ENCODE measurements at regions not wholly inside any gene's neighbourhood (a gene's known extent, or its start where the extent isn't known, plus 50 kb on each side); places are given as distances from the start of the nearest gene placed in this dataset.

DNA sequence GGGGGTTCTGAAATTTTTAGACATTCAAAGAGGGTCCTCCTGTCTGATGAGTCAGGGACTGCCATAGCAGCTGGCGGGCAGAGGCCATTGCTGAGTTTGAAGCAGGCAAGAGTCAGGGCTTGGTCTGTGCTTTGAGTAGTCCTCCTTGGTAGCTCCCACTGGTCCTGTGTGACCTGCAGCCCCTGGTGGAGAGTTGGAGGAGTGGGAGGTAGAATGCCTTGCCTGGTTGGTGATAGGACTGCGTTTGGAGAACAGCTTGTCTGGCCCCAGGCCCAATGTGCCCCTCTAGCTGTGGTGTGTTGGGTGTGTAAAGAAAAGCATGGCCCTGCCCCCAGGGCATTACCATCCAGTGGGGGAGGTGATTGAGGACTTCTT lies 116.7 kb downstream of the BEGAIN start:
- DNase-seq: no peak

DNA sequence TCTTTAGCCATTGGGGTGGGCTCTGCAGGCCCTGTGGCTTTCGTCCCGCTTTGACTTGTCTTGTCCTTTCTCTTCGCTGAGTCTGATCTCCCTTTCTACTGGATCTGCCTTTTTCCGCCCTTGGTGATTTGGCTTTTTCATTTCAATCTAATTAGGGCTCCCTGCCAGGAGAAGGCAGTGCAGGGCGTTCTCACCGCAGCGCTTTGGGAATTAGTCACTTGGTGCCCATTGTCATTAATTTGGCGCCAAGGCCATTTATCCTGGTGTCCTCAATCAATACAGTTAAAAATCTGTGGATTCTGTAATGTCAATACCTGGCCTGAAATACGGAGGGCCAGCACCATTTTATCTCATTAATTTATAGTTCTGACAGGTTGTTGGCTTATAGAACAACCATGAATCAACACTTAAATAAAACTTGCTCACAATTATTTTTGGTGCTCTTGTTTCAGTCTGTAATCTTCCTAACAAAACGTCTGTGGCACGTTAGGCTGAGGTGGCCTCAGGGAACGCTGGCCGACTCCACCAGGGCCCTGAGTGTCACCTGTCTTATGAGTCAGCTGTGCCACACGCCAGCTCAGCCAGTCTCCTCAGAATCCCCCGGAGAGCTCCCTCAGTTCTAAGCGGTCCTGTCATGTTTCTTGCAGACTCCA lies 115.7 kb downstream of the BEGAIN start:
- no peak for DNase-seq

DNA sequence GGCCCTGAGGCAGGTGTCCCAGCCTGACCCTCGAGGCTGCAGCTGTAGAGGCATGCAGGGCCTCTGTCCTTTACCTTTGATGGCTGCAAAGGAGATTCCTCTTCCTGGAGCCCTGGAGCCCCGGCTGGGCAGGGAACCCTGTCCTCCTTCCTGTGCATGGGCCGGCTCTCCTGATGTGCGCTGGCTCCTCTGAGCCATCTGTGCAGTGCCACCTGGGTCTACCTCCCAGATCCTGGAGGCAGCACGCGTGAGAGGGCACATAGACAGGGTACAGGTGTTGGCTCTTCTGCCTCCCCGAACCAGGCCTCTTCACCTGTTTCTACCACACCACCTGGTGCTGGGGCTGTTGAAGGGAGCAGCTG lies 115.1 kb downstream of the BEGAIN start:
- DNase-seq: no peak

DNA sequence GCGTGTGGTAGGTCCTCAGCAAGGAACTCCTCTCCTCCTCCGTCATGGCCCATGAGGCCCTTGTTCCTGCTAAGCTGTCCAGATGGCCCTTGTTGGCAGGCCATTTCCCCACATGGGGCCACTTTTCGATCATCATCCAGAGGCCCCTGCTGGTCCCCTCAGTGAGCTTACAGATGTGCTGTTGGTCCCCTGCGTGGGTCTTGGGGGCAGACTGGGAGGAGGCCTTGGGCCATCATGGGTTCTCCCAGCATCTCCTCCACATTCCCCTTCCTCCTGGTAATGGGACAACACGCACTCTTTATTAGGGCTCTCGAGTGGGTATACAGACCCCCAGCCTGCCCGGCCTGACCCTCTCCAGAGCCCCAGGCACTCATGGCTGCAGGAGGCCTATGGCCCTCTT lies 114.7 kb downstream of the BEGAIN start:
- no peak for DNase-seq

DNA sequence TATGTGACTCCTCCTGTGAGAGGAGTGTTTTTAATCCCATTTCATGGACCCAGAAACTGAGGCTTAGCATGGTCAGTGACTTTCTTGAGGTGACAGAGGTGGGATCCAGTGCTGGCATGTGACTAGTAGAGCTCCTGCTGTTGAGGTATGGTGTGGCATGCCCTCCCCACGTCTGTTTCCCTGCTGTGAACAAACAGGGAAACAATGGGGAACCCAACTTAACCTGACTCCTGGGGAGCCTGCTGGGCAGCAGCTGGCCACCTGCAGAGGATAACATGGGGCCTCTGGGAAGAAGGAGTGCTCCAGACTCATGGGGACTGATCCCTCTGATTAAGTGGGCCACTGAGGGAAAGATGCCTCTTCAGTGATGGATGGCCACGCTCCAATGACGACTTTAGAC lies 114.0 kb downstream of the BEGAIN start:
- no peak for DNase-seq

DNA sequence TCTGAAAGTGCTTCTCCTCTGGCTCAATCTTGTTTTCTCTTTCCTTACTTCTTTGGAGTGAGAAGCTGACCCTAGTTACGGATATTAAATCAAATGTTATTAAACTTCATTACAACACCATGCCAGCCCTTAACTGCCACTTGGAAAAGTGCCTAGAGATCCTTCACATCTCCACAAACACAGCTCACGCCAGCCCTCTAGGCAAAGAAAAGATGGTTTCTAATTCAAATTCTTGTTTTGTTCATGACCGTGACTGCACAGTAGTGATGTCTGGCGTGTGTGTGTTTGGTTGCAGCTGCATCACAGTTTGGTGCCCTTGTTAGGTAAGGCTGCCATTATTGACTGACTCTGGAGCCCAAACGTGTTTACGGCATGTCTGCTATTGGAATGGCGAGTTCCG lies 113.0 kb downstream of the BEGAIN start:
- no peak for DNase-seq

DNA sequence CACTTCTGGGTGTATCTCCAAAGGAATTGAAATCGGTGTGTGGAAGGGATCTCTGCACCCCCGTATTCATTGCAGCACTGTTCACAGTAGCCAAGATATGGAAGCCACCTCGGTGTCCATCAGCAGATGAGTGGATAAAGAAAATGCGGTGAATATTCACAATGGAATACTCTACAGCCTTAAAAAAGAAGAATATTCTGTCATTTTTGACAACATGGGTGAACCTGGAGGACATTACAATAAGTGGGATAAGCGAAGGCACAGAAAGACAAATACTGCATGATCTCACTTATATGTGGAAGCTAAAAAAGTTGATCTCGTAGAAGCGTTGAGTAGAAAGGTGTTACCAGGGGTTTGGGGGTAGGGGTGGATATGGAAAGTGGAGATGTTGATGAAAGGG lies 111.9 kb downstream of the BEGAIN start:
- DNase-seq: no peak

DNA sequence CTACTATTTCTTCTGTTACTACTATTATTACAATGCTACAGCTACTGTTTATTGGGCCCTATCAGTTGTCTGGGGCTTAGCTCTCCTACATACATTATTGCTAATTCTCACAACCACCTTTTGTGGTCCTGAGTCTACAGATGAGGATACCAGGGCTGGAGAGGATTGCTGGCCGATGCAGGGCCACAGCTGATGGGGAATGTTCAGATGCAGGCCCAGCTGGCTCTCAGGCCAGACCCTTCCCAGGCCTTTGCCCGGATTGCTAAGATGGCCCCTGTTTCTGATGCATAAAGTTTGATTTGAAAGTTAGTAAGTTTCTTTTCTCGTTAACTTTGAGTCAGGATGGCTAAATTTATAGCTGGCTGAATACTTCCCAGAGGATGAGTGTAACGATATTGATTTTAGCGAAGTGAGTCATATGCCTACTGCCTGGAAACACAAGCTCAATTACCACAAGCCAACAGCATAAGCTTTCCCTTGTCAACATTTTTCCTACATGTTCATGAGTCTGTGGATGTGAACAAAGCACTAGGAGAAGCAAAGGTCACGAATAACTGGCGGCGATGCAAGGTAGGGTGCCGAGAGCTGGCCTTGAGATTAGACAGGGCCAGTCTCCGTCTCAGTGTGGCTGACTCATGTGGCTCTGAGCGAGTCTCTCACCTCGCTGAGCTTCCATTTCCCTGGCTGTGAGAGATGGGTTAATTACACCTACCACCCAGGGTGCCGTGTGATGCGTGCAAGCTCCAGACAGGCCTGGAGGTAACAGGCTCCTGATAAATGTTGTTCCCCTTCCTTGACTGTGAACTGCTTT lies 111.0 kb downstream of the BEGAIN start:
- no peak for DNase-seq

DNA sequence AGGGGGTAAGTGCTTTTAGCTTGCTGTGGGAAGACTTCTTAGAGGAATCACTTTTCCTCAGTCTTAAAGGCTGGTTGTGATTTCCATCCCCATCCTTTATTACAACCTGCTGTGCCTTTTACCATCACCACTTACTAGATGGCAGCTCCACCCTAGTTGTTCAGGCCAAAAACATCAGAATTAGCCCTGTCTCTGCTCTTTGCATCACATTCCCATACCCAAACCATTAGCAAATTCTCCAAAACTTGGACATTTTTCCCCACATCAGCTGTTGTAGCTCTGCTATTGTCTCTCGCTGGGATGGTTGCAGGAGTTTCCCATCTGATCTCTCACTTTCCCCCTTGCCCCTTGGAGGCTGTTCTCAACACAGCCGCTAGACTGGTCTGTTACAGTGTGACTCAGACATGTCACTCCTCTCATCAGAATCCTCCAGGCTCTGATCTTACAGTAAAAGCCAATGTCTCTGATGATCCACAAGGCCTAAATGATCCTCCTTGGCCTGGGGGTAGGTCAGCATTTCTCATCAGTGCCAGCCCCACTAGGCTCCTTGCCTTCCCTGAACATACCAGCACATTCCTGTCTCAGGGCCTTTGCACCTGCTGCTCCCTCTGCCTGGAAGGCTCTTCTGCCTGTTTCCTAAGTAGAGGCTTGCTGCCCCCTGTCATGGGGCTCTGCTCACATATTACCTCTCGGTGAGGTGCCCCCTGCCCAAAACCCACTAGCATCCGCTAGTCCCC lies 102.5 kb downstream of the BEGAIN start:
- DNase-seq: no peak

DNA sequence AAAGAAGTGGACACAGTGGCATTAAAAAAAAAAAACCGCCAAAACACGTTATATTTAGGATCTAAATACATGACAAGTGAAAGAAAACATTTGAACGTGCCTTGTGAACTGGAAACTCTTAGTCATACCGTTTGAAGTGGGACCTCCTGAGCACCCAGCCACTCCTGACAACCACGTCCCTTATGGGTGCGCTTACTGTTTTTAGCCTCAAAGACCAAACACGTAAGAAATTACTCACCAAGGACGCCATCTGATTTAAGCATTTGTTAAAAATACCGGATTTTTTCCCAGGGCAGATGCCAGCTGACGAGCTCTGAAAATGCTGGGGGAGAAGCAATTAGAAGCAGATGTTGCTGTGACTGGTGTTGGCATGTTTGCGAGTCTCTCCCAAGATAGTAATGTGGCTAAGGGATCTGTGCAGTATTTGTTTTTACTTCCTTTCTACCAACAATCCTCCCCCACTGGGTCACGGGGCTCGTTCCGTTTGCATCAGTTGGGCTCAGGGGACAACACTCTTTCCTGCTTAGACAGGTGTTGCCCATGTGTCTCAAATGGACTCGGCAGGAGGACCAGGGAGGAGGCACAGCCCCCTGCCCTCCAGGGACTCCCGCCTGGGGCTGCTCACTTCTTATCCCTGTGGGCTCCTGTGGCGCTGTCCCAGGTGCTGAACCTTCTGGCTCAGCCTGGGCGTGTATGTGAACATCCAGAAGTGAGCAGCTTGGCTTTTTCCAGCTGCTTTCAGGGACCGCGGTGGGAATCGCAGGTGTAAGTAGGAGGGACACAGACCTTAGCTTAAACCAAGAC lies 101.0 kb downstream of the BEGAIN start:
- peak; percentile 57 to 71 for DNase-seq

Data from stimulated activated CD4-positive, alpha-beta T cell treated with anti-CD3 and anti-CD28 coated beads, Interleukin-2, amount 100 ng/mL, for 24 hours (primary cell).